Hematopoietic multipotent progenitor cell (in vitro differentiated cells): ENCODE measurements at regions not wholly inside any gene's neighbourhood (a gene's known extent, or its start where the extent isn't known, plus 50 kb on each side); places are given as distances from the start of the nearest gene placed in this dataset.
A peak's percentile ranks its signal among the peaks of the same experiment; 100 is the strongest.

Experiments
- DNase-seq, 3 donors: peaks; one replicate each; pipeline ENCODE4 v3.0.0-alpha.2; 2011 to 2015; ENCODE audit warnings: low read depth in 2 of 3, low spot score in 2 of 3

GRCh38 chr2:65867446-65867845 lies 435.0 kb upstream of the SPRED2 start:
- no peak for DNase-seq

- DNase-seq: no peak
These were observed 433.7 kb upstream of the SPRED2 start for GRCh38 chr2:65866148-65866547.

GRCh38 chr2:65864619-65865018 lies 432.2 kb upstream of the SPRED2 start:
- no peak for DNase-seq

GRCh38 chr2:65863713-65864112 lies 431.3 kb upstream of the SPRED2 start:
- DNase-seq: no peak

- no peak for DNase-seq
These were observed 424.5 kb upstream of the SPRED2 start for GRCh38 chr2:65856928-65857327.

- DNase-seq: no peak
These were observed 424.0 kb upstream of the SPRED2 start for GRCh38 chr2:65856423-65856822.

- no peak for DNase-seq
These were observed 418.3 kb upstream of the SPRED2 start for GRCh38 chr2:65850695-65851094.

GRCh38 chr2:65846989-65847678 lies 414.7 kb upstream of the SPRED2 start:
- DNase-seq: no peak

GRCh38 chr2:65845442-65846182 lies 413.2 kb upstream of the SPRED2 start:
- DNase-seq: peak in 1 of 3 donors; percentile 6

- DNase-seq: no peak
These were observed 409.7 kb upstream of the SPRED2 start for GRCh38 chr2:65842104-65842503.

- no peak for DNase-seq
These were observed 403.7 kb upstream of the SPRED2 start for GRCh38 chr2:65835975-65836549.

- no peak for DNase-seq
These were observed 402.5 kb upstream of the SPRED2 start for GRCh38 chr2:65834771-65835475.

GRCh38 chr2:65834062-65834461 lies 401.7 kb upstream of the SPRED2 start:
- DNase-seq: no peak

- DNase-seq: no peak
These were observed 399.1 kb upstream of the SPRED2 start for GRCh38 chr2:65831509-65831908.

GRCh38 chr2:65826567-65826966 lies 394.2 kb upstream of the SPRED2 start:
- no peak for DNase-seq

- DNase-seq: no peak
These were observed 391.1 kb upstream of the SPRED2 start for GRCh38 chr2:65823511-65823910.

GRCh38 chr2:65820454-65820853 lies 388.1 kb upstream of the SPRED2 start:
- DNase-seq: no peak

GRCh38 chr2:65819963-65820362 lies 387.6 kb upstream of the SPRED2 start:
- no peak for DNase-seq

- no peak for DNase-seq
These were observed 386.6 kb upstream of the SPRED2 start for GRCh38 chr2:65818873-65819451.

GRCh38 chr2:65813631-65814173 lies 381.3 kb upstream of the SPRED2 start:
- no peak for DNase-seq

GRCh38 chr2:65812887-65813286 lies 380.5 kb upstream of the SPRED2 start:
- DNase-seq: no peak
